Retina (tissue), 1 donor: ENCODE measurements at regions not wholly inside any gene's neighbourhood (a gene's known extent, or its start where the extent isn't known, plus 50 kb on each side); places are given as distances from the start of the nearest gene placed in this dataset.
A peak's percentile ranks its signal among the peaks of the same experiment; 100 is the strongest.

ENCODE experiments used
- DNase-seq: peaks from one replicate; pipeline ENCODE4 v3.0.0-alpha.2; 2016

- DNase-seq: no peak
Observed at GRCh38 chr12:24554612-24555295, 394.1 kb downstream of the BCAT1 start.

- DNase-seq: no peak
Observed at GRCh38 chr12:24553259-24553658, 395.6 kb downstream of the BCAT1 start.

- DNase-seq: no peak
Observed at GRCh38 chr12:24551163-24551786, 397.6 kb downstream of the BCAT1 start.

- no peak for DNase-seq
Observed at GRCh38 chr12:24550609-24551008, 398.3 kb downstream of the BCAT1 start.

- no peak for DNase-seq
Observed at GRCh38 chr12:24546661-24547060, 402.2 kb downstream of the BCAT1 start.

- no peak for DNase-seq
Observed at GRCh38 chr12:24546084-24546483, 402.8 kb downstream of the BCAT1 start.

- DNase-seq: no peak
Observed at GRCh38 chr12:24544368-24544767, 404.5 kb downstream of the BCAT1 start.

GRCh38 chr12:24541193-24541871 lies 407.6 kb downstream of the BCAT1 start:
- DNase-seq: no peak

- no peak for DNase-seq
Observed at GRCh38 chr12:24539646-24540045, 409.3 kb downstream of the BCAT1 start.

- DNase-seq: no peak
Observed at GRCh38 chr12:24537083-24537860, 411.6 kb downstream of the BCAT1 start.

GRCh38 chr12:24535334-24536069 lies 413.4 kb downstream of the BCAT1 start:
- DNase-seq: no peak

GRCh38 chr12:24534622-24535021 lies 414.3 kb downstream of the BCAT1 start:
- DNase-seq: peak; percentile 50

GRCh38 chr12:24533716-24534352 lies 415.1 kb downstream of the BCAT1 start:
- no peak for DNase-seq

- DNase-seq: no peak
Observed at GRCh38 chr12:24530689-24531088, 418.2 kb downstream of the BCAT1 start.

GRCh38 chr12:24527102-24527501 lies 421.8 kb downstream of the BCAT1 start:
- no peak for DNase-seq

- DNase-seq: no peak
Observed at GRCh38 chr12:24522736-24523135, 426.2 kb downstream of the BCAT1 start.

GRCh38 chr12:24519759-24520158 lies 429.1 kb downstream of the BCAT1 start:
- DNase-seq: no peak

GRCh38 chr12:24517000-24517399 lies 431.9 kb downstream of the BCAT1 start:
- DNase-seq: no peak

- no peak for DNase-seq
Observed at GRCh38 chr12:24510581-24511125, 438.2 kb downstream of the BCAT1 start.

GRCh38 chr12:24507827-24508226 lies 441.1 kb downstream of the BCAT1 start:
- DNase-seq: no peak

- DNase-seq: no peak
Observed at GRCh38 chr12:24505366-24506015, 443.4 kb downstream of the BCAT1 start.
